ENCODE measurements at regions not wholly inside any gene's neighbourhood (a gene's known extent, or its start where the extent isn't known, plus 50 kb on each side); places are given as distances from the start of the nearest gene placed in this dataset.
"Not testable (repeated sequence)": the region's sequence is repeated elsewhere in the genome, so short reads cannot be mapped to it uniquely, and the experiment has no call there.

GRCh38 chr9:30366140-30366539 is 2018.3 kb upstream of the ACO1 start:
- intact Hi-C loops (cut with micrococcal nuclease); H3K36me3 ChIP-seq (ENCODE audit: control insufficient read depth in 2 of 2, extremely low read depth in 1 of 2, insufficient read depth in 2 of 2, low read length in 2 of 2); H3K9ac ChIP-seq (replicated peaks; ENCODE audit: extremely low read depth, insufficient read depth, low read length); H2AFZ ChIP-seq (ENCODE audit: low read depth, low read length); CTCF ChIA-PET; H3K4me2 ChIP-seq (ENCODE audit: insufficient read depth, low read length); DNase-seq (ENCODE audit: low read depth, low spot score); H3K9me3 ChIP-seq (replicated peaks; ENCODE audit: control insufficient read depth, insufficient read depth, low read length); H3K27me3 ChIP-seq (ENCODE audit: control insufficient read depth in 2 of 2, insufficient read depth in 2 of 2, low read length in 2 of 2); POLR2A ChIA-PET; dilution Hi-C loops (cut with MboI; ENCODE audit: extremely low pct_ligation_motif_present, low sequenced_read_pairs); H3K27ac ChIP-seq (ENCODE audit: insufficient read depth, low read depth, low read length); BruUV-seq (replicated peaks); H3K4me1 ChIP-seq (ENCODE audit: control insufficient read depth, extremely low read depth, insufficient read depth, low read length); H3K9me1 ChIP-seq (replicated peaks; ENCODE audit: control insufficient read depth, extremely low read depth, insufficient read depth, low read length); H3K4me3 ChIP-seq (replicated peaks in 1 of 3; ENCODE audit: insufficient read depth in 1 of 3, low read depth in 1 of 3, low read length in 3 of 3); H4K20me1 ChIP-seq (replicated peaks; ENCODE audit: control insufficient read depth, extremely low read depth, insufficient read depth, low read length); H3K79me2 ChIP-seq (ENCODE audit: control insufficient read depth, insufficient read depth, low read length); FAIRE-seq: not testable (repeated sequence)

DNA sequence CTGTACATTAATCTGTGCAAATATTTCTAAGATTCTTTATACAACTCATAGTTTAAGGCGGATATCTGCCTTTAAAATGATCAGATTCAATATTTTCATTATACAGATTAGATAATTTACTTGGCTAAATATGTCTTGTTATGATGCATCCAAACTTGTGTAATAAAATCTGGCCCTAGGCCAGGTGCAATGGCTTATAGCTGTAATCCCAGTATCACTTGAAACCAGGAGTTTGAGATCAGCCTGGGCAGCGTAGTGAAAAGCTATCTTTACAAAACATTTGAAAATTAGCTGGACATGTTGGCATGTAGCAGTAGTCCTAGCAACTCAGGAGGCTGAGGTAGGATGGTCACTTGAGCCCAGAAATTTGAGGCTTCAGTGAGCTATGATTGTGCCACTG is 2002.2 kb upstream of the ACO1 start:
- Histone ChIP-seq H3K4me1 (ENCODE audit: control insufficient read depth, extremely low read depth, insufficient read depth, low read length) (no peaks in the 10 kb centered on the region), H4K20me1 (replicated peaks; ENCODE audit: control insufficient read depth, extremely low read depth, insufficient read depth, low read length) (no peaks in the 10 kb centered on the region), H3K4me3 (replicated peaks in 1 of 3; ENCODE audit: insufficient read depth in 1 of 3, low read depth in 1 of 3, low read length in 3 of 3) (no peak overlapping the region), H3K9ac (replicated peaks; ENCODE audit: extremely low read depth, insufficient read depth, low read length) (no peak overlapping the region), H3K27ac (ENCODE audit: insufficient read depth, low read depth, low read length) (no peak overlapping the region), H3K4me2 (ENCODE audit: insufficient read depth, low read length) (no peak overlapping the region), H3K36me3 (ENCODE audit: control insufficient read depth in 2 of 2, extremely low read depth in 1 of 2, insufficient read depth in 2 of 2, low read length in 2 of 2) (no peaks in the 10 kb centered on the region), H2AFZ (ENCODE audit: low read depth, low read length) (no peak overlapping the region), H3K27me3 (ENCODE audit: control insufficient read depth in 2 of 2, insufficient read depth in 2 of 2, low read length in 2 of 2) (no peaks in the 10 kb centered on the region), H3K79me2 (ENCODE audit: control insufficient read depth, insufficient read depth, low read length) (no peaks in the 10 kb centered on the region), H3K9me3 (replicated peaks; ENCODE audit: control insufficient read depth, insufficient read depth, low read length) (no peaks in the 10 kb centered on the region), H3K9me1 (replicated peaks; ENCODE audit: control insufficient read depth, extremely low read depth, insufficient read depth, low read length) (no peaks in the 10 kb centered on the region)
- BruUV-seq (replicated peaks) = no TSS peak
- CTCF ChIA-PET = no interaction called here
- intact Hi-C loops (cut with micrococcal nuclease) = no loop called here
- DNase-seq (ENCODE audit: low read depth, low spot score) (no peak), FAIRE-seq (no peak)
- dilution Hi-C loops (cut with MboI; ENCODE audit: extremely low pct_ligation_motif_present, low sequenced_read_pairs) = no loop called here
- POLR2A ChIA-PET = no interaction called here
- TF ChIP-seq GATA2 (IDR thresholded peaks at IDR 0.05; ENCODE audit: insufficient read depth, insufficient read length, low read depth, low read length) = no peak

DNA sequence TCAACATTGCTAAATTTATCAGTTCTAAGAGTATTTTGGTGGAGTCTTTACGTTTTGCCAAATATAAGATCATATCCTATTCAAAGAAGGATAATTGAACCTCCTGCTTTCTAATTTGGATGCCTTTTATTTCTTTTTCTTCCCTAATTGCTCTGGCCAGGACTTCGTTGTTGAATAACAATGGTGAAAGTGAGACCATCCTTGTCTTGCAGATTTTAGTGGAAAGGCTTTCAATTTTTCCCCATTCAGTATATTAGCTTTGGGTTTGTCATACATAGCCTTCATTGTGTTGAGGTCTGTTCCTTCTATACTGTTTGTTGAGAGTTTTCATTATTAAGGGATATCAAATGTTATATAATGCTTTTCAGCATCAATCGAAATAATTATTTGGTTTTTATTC is 1974.2 kb upstream of the ACO1 start:
- H3K27ac ChIP-seq (ENCODE audit: insufficient read depth, low read depth, low read length) = no peak overlapping the region
- ChIA-PET CTCF (no interaction called here), POLR2A (no interaction called here)
- no peaks in the 10 kb centered on the region for H3K4me1 ChIP-seq (ENCODE audit: control insufficient read depth, extremely low read depth, insufficient read depth, low read length)
- TF ChIP-seq POLR2A (IDR thresholded peaks at IDR 0.05; ENCODE audit: low read depth, low read length) (no peak), POLR2AphosphoS5 (IDR thresholded peaks at IDR 0.05; ENCODE audit: insufficient read depth, low read depth, low read length) (no peak), GATA2 (IDR thresholded peaks at IDR 0.05; ENCODE audit: insufficient read depth, insufficient read length, low read depth, low read length) (no peak), JUN (IDR thresholded peaks at IDR 0.05; ENCODE audit: borderline replicate concordance, insufficient read depth, insufficient read length, low read depth) (no peak), FOS (IDR thresholded peaks at IDR 0.05; ENCODE audit: borderline replicate concordance, insufficient read depth, low read length) (no peak), EZH2 (IDR thresholded peaks at IDR 0.05; ENCODE audit: borderline replicate concordance, low read depth, low read length, severe bottlenecking) (no peak), CTCF (IDR thresholded peaks at IDR 0.05; ENCODE audit: extremely low read depth in 1 of 2, insufficient read depth in 1 of 2, low read depth in 1 of 2, low read length in 2 of 2) (no peak), MYC (IDR thresholded peaks at IDR 0.05; ENCODE audit: low read depth, low read length) (no peak)
- TF ChIP-seq, protein P1, sequence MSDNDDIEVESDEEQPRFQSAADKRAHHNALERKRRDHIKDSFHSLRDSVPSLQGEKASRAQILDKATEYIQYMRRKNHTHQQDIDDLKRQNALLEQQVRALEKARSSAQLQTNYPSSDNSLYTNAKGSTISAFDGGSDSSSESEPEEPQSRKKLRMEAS (IDR thresholded peaks at IDR 0.05; ENCODE audit: insufficient read depth, insufficient read length) = no peak
- no TSS peak for BruUV-seq (replicated peaks)
- H3K27me3 ChIP-seq (ENCODE audit: control insufficient read depth in 2 of 2, insufficient read depth in 2 of 2, low read length in 2 of 2) = no peaks in the 10 kb centered on the region
- no peak overlapping the region for H2AFZ ChIP-seq (ENCODE audit: low read depth, low read length)
- no peaks in the 10 kb centered on the region for H4K20me1 ChIP-seq (replicated peaks; ENCODE audit: control insufficient read depth, extremely low read depth, insufficient read depth, low read length)
- no peak overlapping the region for H3K4me2 ChIP-seq (ENCODE audit: insufficient read depth, low read length)
- DNase-seq (ENCODE audit: low read depth, low spot score) (no peak), FAIRE-seq (no peak)
- H3K9me3 ChIP-seq (replicated peaks; ENCODE audit: control insufficient read depth, insufficient read depth, low read length) = peaks cover 4% of the 10 kb centered on the region
- no peaks in the 10 kb centered on the region for H3K36me3 ChIP-seq (ENCODE audit: control insufficient read depth in 2 of 2, extremely low read depth in 1 of 2, insufficient read depth in 2 of 2, low read length in 2 of 2)
- dilution Hi-C loops (cut with MboI; ENCODE audit: extremely low pct_ligation_motif_present, low sequenced_read_pairs) (no loop called here), intact Hi-C loops (cut with micrococcal nuclease) (no loop called here)
- no peaks in the 10 kb centered on the region for H3K79me2 ChIP-seq (ENCODE audit: control insufficient read depth, insufficient read depth, low read length)
- H3K9ac ChIP-seq (replicated peaks; ENCODE audit: extremely low read depth, insufficient read depth, low read length) = no peak overlapping the region
- no peak overlapping the region for H3K4me3 ChIP-seq (replicated peaks in 1 of 3; ENCODE audit: insufficient read depth in 1 of 3, low read depth in 1 of 3, low read length in 3 of 3)
- H3K9me1 ChIP-seq (replicated peaks; ENCODE audit: control insufficient read depth, extremely low read depth, insufficient read depth, low read length) = no peaks in the 10 kb centered on the region
